NCI-H187 treated with DMSO at 0.1 percent for 48 hours (cell line): ENCODE measurements at regions not wholly inside any gene's neighbourhood (a gene's known extent, or its start where the extent isn't known, plus 50 kb on each side); places are given as distances from the start of the nearest gene placed in this dataset.
"Not testable (repeated sequence)": the region's sequence is repeated elsewhere in the genome, so short reads cannot be mapped to it uniquely, and the experiment has no call there.

Experiments used
- DNase-seq: peaks from one replicate; lab custom pipeline; 2025; lab: John Stamatoyannopoulos, UW

DNA sequence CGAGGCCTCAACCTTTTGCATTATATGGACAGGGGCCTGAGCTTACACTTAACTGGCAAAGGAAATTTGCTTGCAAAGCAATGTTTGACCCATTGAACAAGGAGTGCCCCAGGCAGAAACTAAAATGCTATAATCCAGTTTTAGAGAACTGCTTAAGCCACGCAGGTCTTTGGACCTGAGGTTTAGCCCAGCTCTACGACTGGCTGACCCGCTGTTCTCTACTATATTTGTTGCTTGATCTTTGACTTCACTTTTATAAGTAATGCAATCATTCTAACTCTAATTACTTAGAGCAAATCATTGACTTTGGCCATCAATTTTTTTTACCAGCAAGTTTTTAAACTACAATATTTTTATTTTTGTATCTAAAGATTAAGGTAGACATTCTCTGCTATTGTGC is 268.8 kb downstream of the MREG start:
- no peak for DNase-seq

- no peak for DNase-seq
Measured at GRCh38 chr2:215743066-215743465, 270.3 kb downstream of the MREG start.

DNA sequence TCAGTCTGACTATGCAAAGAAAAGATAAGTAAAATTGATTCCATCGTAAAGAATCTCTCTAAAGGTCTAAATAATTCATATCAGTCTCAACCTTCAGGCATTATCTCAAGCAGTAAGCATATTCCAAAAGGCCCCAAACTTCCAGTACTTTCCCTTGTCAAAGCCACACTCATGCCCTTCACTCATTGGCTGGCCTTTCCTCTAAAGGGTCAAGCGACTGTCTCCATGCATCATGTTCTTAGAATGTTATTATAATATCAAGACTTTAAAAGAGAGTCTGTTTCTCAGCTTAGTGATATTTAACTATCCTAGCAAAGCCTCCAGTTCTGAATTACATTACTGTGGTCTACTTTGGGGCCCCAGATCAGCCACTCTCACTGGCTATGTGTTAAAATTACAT is 271.3 kb downstream of the MREG start:
- DNase-seq = no peak

DNA sequence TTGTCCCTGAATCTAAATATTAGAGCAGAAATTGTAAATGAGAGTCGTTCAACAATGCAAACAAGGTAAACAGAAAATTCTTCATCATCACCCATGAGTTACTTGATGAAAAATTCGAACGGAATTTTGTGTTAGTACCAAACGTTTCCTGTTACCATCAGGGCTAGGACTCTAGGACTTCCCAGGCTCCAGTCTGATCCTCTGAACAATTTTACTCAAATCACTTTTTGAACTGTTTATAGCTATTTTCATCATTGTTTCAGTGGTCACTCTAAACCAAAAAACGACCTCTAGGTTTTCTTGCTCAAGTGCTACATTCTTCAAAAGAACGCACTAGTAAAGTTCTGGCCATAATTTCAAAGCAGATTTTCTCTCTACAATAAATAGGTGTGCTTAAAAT is 273.3 kb downstream of the MREG start:
- no peak for DNase-seq

DNA sequence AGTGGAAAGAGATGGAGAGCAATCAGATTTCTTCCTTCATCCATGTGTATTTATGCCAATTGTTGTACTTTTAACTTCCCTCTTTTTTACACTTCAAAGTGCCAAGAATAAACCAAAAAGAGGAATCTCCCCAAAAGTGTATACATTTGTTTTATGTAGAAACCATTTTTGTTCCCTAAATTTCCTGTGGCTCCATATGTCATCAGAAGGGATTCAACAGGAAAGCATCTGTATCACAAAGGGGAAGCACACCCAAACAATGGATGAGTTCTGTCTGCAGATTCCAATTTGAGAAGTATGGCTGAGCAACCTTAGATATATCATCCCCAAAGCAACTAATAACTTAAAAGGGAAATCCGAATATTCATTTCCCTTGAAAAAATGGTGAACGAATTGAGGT is 275.0 kb downstream of the MREG start:
- DNase-seq = no peak

DNA sequence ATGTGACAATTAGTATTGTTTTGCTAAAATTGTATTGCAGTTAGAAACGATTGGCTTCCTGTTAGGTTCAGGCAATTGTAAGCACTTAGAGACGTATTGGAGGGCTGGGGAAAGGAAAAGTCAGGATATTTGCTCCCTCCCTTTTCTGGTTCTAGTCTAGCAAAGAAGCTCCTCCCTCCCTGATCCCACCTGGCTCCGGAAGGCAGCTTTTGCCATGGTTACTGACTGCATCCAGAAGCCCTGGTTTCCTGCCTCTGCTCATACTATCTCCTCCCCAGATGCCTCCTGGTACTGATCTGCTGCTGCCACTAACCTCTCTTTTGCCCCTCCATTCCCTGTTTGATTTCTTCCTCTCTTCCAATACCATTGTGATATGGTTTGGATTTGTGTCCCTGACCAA is 275.9 kb downstream of the MREG start:
- DNase-seq = no peak

DNA sequence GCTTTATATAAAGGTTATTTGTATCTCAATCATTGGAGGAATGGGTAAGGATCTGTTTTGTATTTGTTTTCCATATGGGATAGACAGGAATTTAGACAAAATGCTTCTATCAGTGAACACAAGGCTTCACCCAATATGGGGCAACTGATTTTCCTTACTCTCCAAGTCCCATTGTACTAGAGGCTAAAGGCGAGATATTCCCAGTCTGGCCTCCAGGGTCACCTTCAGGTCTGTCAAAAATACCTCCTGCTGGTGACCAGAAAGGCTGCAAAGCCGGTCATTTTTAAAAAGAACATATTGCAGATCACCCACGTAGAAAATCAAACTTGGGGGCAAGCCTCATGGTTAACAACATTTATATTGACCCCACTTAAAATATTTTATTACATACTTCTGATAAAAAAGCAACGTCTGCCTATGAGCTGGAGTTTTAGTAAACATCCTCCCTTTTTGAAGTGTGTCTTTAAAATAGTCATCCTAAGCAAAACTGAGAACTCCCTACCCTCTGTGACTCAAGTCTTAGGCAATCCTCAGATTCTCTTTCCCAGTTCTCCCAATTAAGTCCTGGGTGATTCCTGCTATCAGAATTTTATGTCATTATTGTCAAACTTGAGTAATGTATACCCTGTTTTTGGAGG is 276.6 kb downstream of the MREG start:
- DNase-seq = no peak

GRCh38 chr2:215731108-215731658 is 282.2 kb downstream of the MREG start:
- no peak for DNase-seq

GRCh38 chr2:215729985-215730620 is 283.2 kb downstream of the MREG start:
- no peak for DNase-seq

DNA sequence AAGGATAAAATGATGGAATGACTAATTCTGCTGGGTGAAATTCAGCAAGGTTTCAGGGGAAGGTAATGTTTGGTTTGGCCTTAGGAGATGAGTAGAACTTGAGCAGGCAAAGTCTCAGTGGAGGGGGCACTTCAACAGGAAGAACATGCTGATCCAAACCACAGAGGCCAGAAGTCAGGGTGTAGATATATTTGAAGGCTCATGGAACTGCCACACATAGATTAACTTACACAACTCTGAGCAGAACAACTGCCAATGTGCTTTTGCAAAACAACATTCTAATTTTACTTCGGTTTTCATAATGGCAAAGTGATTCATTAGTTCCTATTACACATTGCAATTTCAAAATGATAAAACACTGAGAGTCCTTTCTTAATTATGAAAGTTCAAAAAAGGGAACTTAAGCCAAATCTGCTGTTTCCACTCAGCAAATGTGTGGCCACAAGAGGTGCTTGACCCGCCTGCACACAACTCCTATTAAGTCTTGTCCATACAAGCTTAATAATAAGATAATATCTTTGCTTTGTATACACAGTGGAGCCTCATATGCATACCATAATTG is 284.8 kb downstream of the MREG start:
- no peak for DNase-seq

DNA sequence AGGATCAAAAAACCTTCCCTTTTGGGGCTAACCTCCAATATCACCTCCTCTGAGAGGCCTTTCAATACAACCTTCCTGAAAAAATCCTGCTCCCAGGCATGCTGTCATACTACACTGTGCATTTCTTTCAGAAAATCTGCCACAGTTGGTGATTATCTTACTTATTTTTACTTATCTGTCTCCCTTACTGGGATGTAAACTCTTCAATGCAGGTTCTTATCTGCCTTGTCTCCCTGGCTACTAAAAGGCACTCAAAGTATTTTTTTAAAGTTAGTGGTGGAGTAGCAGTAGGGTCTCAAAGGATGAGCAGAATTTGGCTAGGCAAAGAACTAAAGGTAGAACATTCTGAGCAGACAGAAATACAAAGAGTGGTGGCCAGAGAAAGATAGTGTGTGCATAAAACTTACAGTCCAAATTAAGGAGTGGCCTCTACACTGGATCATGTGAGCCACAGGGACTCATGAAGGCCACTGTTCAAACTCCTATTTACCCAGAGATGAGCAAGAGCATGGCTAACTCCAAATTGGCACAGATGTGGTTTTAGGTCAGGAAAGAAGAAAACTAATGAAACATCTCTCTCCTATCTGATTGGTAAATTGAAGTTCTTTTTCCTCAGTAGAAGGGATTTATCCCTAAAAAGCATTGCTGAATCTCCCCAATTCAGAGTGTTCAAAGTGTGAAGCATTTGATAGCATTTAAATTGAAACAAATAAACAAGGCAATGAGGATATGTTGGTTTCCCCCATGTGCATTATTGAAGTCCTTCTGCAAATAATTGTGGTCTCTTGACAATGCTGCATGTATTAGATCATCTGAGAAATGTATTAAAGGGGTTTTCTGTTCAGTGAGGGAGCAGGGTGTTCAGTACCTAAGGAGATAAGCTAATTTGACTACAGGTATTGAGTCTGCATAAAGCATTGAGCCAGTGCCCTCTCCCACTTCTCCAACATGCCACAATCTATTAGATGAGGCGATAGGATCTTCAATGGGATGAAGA is 285.5 kb downstream of the MREG start:
- no peak for DNase-seq

- DNase-seq = no peak
Measured at GRCh38 chr2:215726070-215726469, 287.3 kb downstream of the MREG start.

DNA sequence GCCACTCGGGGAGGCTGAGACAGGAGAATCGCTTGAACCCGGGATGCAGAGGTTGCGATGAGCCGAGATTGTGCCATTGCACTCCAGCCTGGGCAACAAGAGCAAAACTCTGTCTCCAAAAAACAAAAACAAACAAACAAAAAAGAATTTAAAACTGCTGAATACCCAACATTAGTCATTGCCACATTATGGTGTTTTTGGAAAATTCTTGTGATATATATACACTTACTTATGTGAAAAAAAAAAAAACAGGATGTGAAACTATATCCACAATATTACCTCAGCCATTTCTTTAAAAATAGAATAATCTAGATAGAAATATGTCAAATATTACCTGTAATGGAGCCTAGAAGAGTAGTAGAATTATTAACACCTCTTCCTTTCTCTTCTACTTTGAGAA is 288.3 kb upstream of the FN1 start:
- DNase-seq = no peak

DNA sequence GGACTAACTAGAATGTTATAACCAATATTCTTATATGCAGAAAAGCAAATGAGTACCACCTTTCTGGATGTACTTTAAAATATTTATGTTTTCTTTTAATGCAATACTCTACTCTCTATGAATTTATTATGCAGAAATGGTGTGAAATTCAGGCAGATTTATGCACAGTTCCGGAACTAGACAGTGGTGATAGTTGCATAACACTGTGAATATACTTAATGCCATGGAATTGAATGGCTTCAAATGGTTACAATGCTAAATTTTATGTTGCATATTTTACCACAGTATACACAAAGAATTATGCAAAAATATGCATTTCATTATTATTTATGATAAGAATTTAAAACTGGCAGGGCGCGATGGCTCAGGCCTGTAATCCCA is 287.8 kb upstream of the FN1 start:
- no peak for DNase-seq

DNA sequence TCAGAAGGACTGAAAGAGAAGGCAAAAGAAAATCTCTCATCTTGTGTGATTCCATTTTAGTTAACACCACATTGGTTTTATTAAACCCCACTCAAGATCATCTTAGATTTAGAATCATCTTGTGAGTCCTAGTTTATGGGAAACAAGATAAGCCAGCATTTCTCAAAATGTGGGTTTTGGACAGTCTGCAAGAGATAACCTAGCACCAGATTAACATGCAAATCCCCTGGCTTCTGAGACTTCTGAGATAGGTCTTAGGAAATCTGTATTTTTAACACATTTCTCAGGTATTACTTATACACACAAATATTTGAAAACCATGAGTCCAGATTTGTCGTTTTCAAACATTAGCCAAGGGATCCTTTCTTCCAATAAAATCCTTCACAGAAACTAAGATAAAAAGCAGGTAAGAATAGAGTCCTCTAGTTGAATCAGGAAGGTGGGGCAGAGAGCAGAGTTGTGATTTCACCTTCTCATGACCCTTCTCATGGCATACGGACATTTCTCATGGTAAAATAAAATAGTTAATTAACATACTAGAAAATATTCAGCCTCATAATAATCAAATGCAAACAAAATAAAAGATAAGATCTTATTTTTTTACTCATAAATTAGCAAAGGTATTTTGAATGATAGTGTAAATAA is 287.2 kb upstream of the FN1 start:
- no peak for DNase-seq

- DNase-seq = no peak
Measured at GRCh38 chr2:215722125-215722524, 286.3 kb upstream of the FN1 start.

- not testable (repeated sequence) for DNase-seq
Measured at GRCh38 chr2:215721515-215721914, 285.6 kb upstream of the FN1 start.

GRCh38 chr2:215718890-215719289 is 283.0 kb upstream of the FN1 start:
- no peak for DNase-seq

DNA sequence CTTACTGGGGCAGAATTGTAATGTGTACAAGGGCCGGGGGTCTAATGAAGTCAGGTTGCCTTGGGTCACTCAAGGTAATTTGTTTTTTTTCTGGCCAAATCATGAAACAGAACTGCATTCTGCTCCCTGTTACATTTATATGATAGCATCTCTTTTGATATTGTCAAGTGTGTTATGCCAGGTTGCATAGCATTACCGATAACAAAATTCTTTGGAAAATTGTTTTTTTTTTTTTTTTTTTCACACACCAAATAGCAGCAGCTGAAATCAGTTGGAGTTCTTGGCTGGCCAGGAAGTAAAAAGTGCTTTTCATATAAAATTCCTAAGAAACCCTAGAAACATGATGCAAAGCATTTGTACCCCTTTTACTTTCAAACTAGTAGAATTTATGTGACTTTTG is 282.6 kb upstream of the FN1 start:
- DNase-seq = no peak

DNA sequence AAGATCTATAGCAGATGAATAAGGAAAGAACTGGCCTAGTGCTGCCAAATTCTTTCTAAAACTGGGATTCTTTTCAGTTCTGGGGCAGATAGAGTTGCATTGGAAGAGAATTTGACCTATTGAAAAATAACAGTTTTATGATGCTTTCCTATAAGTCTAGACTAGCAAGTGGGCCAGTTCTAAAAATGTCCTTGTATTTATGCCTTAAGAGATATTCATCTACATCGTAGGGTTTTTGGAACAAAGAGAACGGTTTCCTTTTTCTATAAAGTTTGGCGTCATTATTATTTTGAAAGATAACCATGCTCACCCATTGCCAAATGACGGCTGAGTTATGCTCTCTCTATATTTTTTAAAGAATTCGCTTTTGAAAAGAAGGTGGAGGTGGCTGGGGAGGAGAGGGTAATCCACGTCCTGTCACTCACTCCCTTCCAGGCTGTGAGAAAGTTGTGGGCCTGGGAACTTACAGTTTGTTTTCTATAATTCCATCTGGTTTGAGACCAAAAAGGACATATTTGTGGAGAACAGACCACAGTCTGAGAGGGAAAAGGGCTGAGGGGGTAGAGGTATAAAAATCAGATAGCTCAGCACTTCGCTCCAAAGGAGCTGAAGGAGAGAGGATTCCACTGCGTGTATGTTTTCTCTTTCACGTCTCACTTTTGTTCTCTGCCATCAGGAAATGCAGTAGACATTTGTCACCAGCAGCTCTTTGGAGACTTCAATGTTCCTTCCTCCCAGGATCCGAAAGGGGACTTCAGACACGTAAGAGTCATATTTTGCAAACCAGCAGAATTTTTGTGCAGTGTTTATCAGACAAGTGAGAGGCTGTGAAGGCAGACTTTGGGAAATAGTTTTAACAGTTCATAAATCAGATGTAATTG is 281.9 kb upstream of the FN1 start:
- DNase-seq = no peak

DNA sequence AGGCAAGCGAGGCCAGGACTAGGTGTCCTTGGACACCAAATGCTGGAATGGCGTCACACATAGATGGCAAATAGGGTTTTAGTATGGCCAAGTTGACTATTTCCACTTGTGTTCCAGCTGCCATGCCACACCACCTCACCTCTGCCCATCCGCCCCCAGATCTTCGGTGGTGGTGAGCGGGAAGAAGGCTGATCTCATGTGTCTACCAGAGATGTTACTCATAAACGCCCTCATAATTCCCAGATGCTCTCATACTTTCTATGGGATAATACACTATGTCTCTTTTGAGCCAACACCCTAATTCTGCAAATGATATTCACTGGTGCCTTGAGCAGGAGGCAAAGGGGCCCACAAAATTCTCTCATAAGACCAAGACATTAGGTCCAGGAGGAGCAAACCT is 281.1 kb upstream of the FN1 start:
- no peak for DNase-seq
